ENCODE measurements at regions not wholly inside any gene's neighbourhood (a gene's known extent, or its start where the extent isn't known, plus 50 kb on each side); places are given as distances from the start of the nearest gene placed in this dataset.
"Not testable (repeated sequence)": the region's sequence is repeated elsewhere in the genome, so short reads cannot be mapped to it uniquely, and the experiment has no call there.

DNA sequence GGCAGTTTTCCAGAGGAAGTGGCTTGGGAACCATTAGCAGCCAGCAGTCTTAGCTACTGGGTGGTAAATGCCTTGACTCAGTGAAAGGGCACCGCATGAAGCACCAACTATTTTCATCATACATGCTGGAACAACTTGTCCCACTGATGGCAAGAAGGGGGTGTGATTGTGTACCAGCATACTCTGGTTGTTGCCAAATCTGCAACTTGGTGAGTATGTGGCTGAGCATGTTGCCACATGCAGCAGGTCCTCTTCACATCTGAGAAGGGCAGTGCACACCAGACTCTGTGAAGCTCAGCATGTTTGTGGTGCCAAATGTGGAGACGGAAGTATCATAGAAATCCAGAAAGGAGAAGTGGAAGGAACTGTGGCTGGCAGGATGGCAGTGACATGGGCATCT, 122.1 kb downstream of the CCNG2 start:
- not testable (repeated sequence) for TF ChIP-seq TAF1 (IDR thresholded peaks at IDR 0.05; ENCODE audit: borderline replicate concordance, low read depth, low read length); POLR2A (IDR thresholded peaks at IDR 0.05; ENCODE audit: low read depth, low read length); POLR2AphosphoS5 (IDR thresholded peaks at IDR 0.05; ENCODE audit: low read depth, low read length)
